WERI-Rb-1 (cell line): ENCODE measurements at regions not wholly inside any gene's neighbourhood (a gene's known extent, or its start where the extent isn't known, plus 50 kb on each side); places are given as distances from the start of the nearest gene placed in this dataset.

Experiments
- DNase-seq: peaks from one replicate; pipeline ENCODE4 v3.0.0-alpha.2; 2020
- H3K27ac ChIP-seq: fragments of 250-450 bp; sonication (Bioruptor Pico); 2 replicates; pipeline ENCODE4 v1.5.1; 2020; ENCODE audit warnings: mild to moderate bottlenecking, moderate library complexity
- H3K27me3 ChIP-seq: fragments of 250-450 bp; sonication (Bioruptor Pico); 2 replicates; pipeline ENCODE4 v1.5.1; 2021; ENCODE audit warnings: mild to moderate bottlenecking, low read depth, moderate library complexity; ENCODE audit not compliant: insufficient read depth, severe bottlenecking
- H3K36me3 ChIP-seq: fragments of 250-450 bp; sonication (Bioruptor Pico); 2 replicates; pipeline ENCODE4 v1.5.1; 2020; ENCODE audit warnings: mild to moderate bottlenecking, moderate library complexity
- H3K4me3 ChIP-seq: 2 replicates; pipeline ENCODE4 v1.5.1; 2011; ENCODE audit warnings: low read depth, mild to moderate bottlenecking, control low read depth, low read length
- H3K9me3 ChIP-seq: fragments of 250-450 bp; sonication (Bioruptor Pico); 2 replicates; pipeline ENCODE4 v1.5.1; 2021; ENCODE audit warnings: mild to moderate bottlenecking, moderate library complexity; ENCODE audit not compliant: severe bottlenecking
- CTCF ChIP-seq: IDR thresholded peaks from 2 replicates; pipeline ENCODE4 v1.5.1; 2011; ENCODE audit warnings: low read depth, mild to moderate bottlenecking, control low read depth, inconsistent platforms, low read length

- H3K9me3 ChIP-seq, result no peaks in the 10 kb centered on the region
- H3K27ac ChIP-seq, result no peak overlapping the region
- no peak for DNase-seq
- no peaks in the 10 kb centered on the region for H3K36me3 ChIP-seq
- TF ChIP-seq CTCF, result no peak
- no peaks in the 10 kb centered on the region for H3K27me3 ChIP-seq
- no peak overlapping the region for H3K4me3 ChIP-seq
Observed at GRCh38 chr3:168722091-168722490, 626.4 kb upstream of the GOLIM4 start.

GRCh38 chr3:168714609-168715240 is 619.0 kb upstream of the GOLIM4 start:
- no peaks in the 10 kb centered on the region for H3K27me3 ChIP-seq
- no peak overlapping the region for H3K4me3 ChIP-seq
- H3K27ac ChIP-seq, result no peak overlapping the region
- no peaks in the 10 kb centered on the region for H3K36me3 ChIP-seq
- DNase-seq, result no peak
- no peaks in the 10 kb centered on the region for H3K9me3 ChIP-seq
- no peak for TF ChIP-seq CTCF

- DNase-seq, result peak; percentile 16
- Histone ChIP-seq H3K4me3 (no peak overlapping the region), H3K36me3 (no peaks in the 10 kb centered on the region), H3K27me3 (no peaks in the 10 kb centered on the region), H3K27ac (no peak overlapping the region), H3K9me3 (no peaks in the 10 kb centered on the region)
- TF ChIP-seq CTCF, result no peak
Observed at GRCh38 chr3:168709073-168709472, 613.3 kb upstream of the GOLIM4 start.

- no peak for TF ChIP-seq CTCF
- Histone ChIP-seq H3K4me3 (no peak overlapping the region), H3K27ac (no peak overlapping the region), H3K9me3 (no peaks in the 10 kb centered on the region), H3K36me3 (no peaks in the 10 kb centered on the region), H3K27me3 (no peaks in the 10 kb centered on the region)
- DNase-seq, result no peak
Observed at GRCh38 chr3:168707900-168708299, 612.2 kb upstream of the GOLIM4 start.

- TF ChIP-seq CTCF, result no peak
- Histone ChIP-seq H3K27ac (no peak overlapping the region), H3K36me3 (no peaks in the 10 kb centered on the region), H3K9me3 (no peaks in the 10 kb centered on the region), H3K4me3 (no peak overlapping the region), H3K27me3 (no peaks in the 10 kb centered on the region)
- DNase-seq, result no peak
Observed at GRCh38 chr3:168705412-168705811, 609.7 kb upstream of the GOLIM4 start.

- Histone ChIP-seq H3K27me3 (no peaks in the 10 kb centered on the region), H3K27ac (no peak overlapping the region), H3K36me3 (no peaks in the 10 kb centered on the region), H3K9me3 (no peaks in the 10 kb centered on the region), H3K4me3 (no peak overlapping the region)
- no peak for TF ChIP-seq CTCF
- DNase-seq, result no peak
Observed at GRCh38 chr3:168696051-168696450, 600.3 kb upstream of the GOLIM4 start.
